GM12878 (cell line): ENCODE measurements at regions not wholly inside any gene's neighbourhood (a gene's known extent, or its start where the extent isn't known, plus 50 kb on each side); places are given as distances from the start of the nearest gene placed in this dataset.

ENCODE experiments used
- ATAC-seq: fragments of 200-7000 bp; cut with Tn5 transposase; 3 replicates; pipeline ENCODE4 v1.9.1; 2020; ENCODE audit warnings: mild to moderate bottlenecking, moderate library complexity
- BruUV-seq: library from RNA; stranded (reverse); fragments of 400-500 nt; replicated peaks from 2 replicates; lab custom pipeline; 2021; lab: Mats Ljungman, UMichigan
- CTCF ChIA-PET: fragments of 300-600 bp; sonication (Branson Sonifier 250); formaldehyde crosslinking; extraction: SDS; loops from one replicate; lab custom pipeline; 2021; ENCODE audit warnings: inconsistent platforms; lab: Yijun Ruan, JAX
- POLR2A ChIA-PET: fragments of 350-600 bp; formaldehyde crosslinking; extraction: SDS; loops from one replicate; lab custom pipeline; 2021; ENCODE audit warnings: inconsistent platforms; lab: Charles Lee
- RAD21 ChIA-PET: fragments of 300-600 bp; sonication (Branson Sonifier 250); formaldehyde crosslinking; loops from one replicate; lab custom pipeline; 2023; ENCODE audit warnings: antibody characterized with exemption; ENCODE audit not compliant: unreplicated experiment; lab: Charles Lee
- SMC1A ChIA-PET: fragments of 300-600 bp; sonication (Branson Sonifier 250); formaldehyde crosslinking; loops from one replicate; lab custom pipeline; 2023; ENCODE audit not compliant: unreplicated experiment, uncharacterized antibody; lab: Charles Lee
- DNase-seq: peaks from one replicate; pipeline ENCODE4 v3.0.0-alpha.2; 2011; ENCODE audit warnings: low read depth, low spot score
- FAIRE-seq: peaks from 3 replicates; lab custom pipeline; 2011; peaks lifted over from hg19 to GRCh38; lab: Jason Lieb, UNC
- H2AFZ ChIP-seq: 2 replicates; pipeline ENCODE4 v1.6.0; 2011; ENCODE audit warnings: low read depth, low read length, control low read depth; ENCODE audit not compliant: control insufficient read depth
- H3K27ac ChIP-seq: 2 replicates; pipeline ENCODE4 v1.5.1; 2011; ENCODE audit warnings: control low read depth; ENCODE audit not compliant: control insufficient read depth, insufficient read depth
- H3K27me3 ChIP-seq, 2 experiments: replicated peaks in 1 of 2; 2 replicates each; pipeline versions ENCODE4 v1.6.0 to v1.6.1; 2011; ENCODE audit warnings: low read length in 1 of 2; ENCODE audit not compliant: control insufficient read depth in 2 of 2, insufficient read depth in 2 of 2
- H3K36me3 ChIP-seq, 2 experiments: 2 replicates each; pipeline ENCODE4 v1.5.1; 2011; ENCODE audit warnings: low read length in 1 of 2; ENCODE audit not compliant: control insufficient read depth in 2 of 2, insufficient read depth in 2 of 2
- H3K4me1 ChIP-seq: 2 replicates; pipeline ENCODE4 v1.6.1; 2011; ENCODE audit warnings: mild to moderate bottlenecking, low read length, moderate library complexity, mixed read lengths; ENCODE audit not compliant: control insufficient read depth, insufficient read depth
- H3K4me2 ChIP-seq: 2 replicates; pipeline ENCODE4 v1.6.0; 2011; ENCODE audit warnings: control low read depth; ENCODE audit not compliant: control insufficient read depth, insufficient read depth
- H3K4me3 ChIP-seq: fragments of 200-600 bp; sonication (generic); 2 replicates; pipeline ENCODE4 v1.5.1; 2016
- H3K79me2 ChIP-seq: 2 replicates; pipeline ENCODE4 v1.6.0; 2011; ENCODE audit warnings: low read length; ENCODE audit not compliant: control insufficient read depth, insufficient read depth
- H3K9ac ChIP-seq: 2 replicates; pipeline ENCODE4 v1.8.0; 2011; ENCODE audit warnings: low read length, control low read depth, mixed read lengths; ENCODE audit not compliant: control insufficient read depth, insufficient read depth
- H3K9me3 ChIP-seq: replicated peaks from 3 replicates; pipeline ENCODE4 v1.5.1; 2011; ENCODE audit warnings: mild to moderate bottlenecking, low read length; ENCODE audit not compliant: control insufficient read depth, insufficient read depth
- H4K20me1 ChIP-seq: 2 replicates; pipeline ENCODE4 v1.6.0; 2011; ENCODE audit not compliant: control insufficient read depth, insufficient read depth
- CBX3 ChIP-seq: fragments of 200-600 bp; sonication (generic); IDR thresholded peaks from 2 replicates; pipeline ENCODE4 v1.6.1; 2016; ENCODE audit warnings: low read depth, borderline replicate concordance
- EGR1 ChIP-seq, 2 experiments: IDR thresholded peaks; 1 replicate in 1 of 2; 2 replicates in 1 of 2; pipeline ENCODE4 v1.6.1; 2011 to 2012; ENCODE audit warnings: low read depth in 2 of 2, low read length in 2 of 2, borderline replicate concordance in 1 of 2, mild to moderate bottlenecking in 1 of 2, moderate library complexity in 1 of 2
- ESRRA ChIP-seq: IDR thresholded peaks from 2 replicates; pipeline ENCODE4 v1.6.1; 2012; ENCODE audit warnings: mild to moderate bottlenecking, low read length, improper control_type of control experiment
- IKZF2 ChIP-seq, 2 experiments: fragments of 450-650 bp; IDR thresholded peaks; 2 replicates each; pipeline ENCODE4 v1.6.1; 2017; ENCODE audit warnings: mild to moderate bottlenecking in 2 of 2, moderate library complexity in 2 of 2
- NBN ChIP-seq: fragments of 450-650 bp; IDR thresholded peaks from 2 replicates; pipeline ENCODE4 v1.6.1; 2016
- NR2C1 ChIP-seq: fragments of 450-650 bp; IDR thresholded peaks from 2 replicates; pipeline ENCODE4 v1.6.1; 2017; ENCODE audit warnings: antibody characterized with exemption, mild to moderate bottlenecking, moderate library complexity
- PAX5 ChIP-seq: IDR thresholded peaks from 2 replicates; pipeline ENCODE4 v1.6.1; 2011; ENCODE audit warnings: low read depth, low read length, borderline replicate concordance
- RB1 ChIP-seq: fragments of 450-650 bp; formaldehyde crosslinking; IDR thresholded peaks from 2 replicates; pipeline ENCODE4 v1.6.1; 2017; ENCODE audit warnings: mild to moderate bottlenecking, borderline replicate concordance
- RELA ChIP-seq: fragments of 450-650 bp; IDR thresholded peaks from 2 replicates; pipeline ENCODE4 v1.8.0; 2014; ENCODE audit warnings: borderline replicate concordance; ENCODE audit not compliant: partially characterized antibody
- SREBF1 ChIP-seq: IDR thresholded peaks from 2 replicates; pipeline ENCODE4 v1.6.1; 2012; ENCODE audit warnings: mild to moderate bottlenecking, low read length
- SRF ChIP-seq, 2 experiments: IDR thresholded peaks; 2 replicates each; pipeline ENCODE4 v1.6.1; 2011; ENCODE audit warnings: low read depth in 2 of 2, low read length in 2 of 2, mild to moderate bottlenecking in 1 of 2, moderate library complexity in 1 of 2
- STAT1 ChIP-seq: fragments of 450-650 bp; conservative IDR thresholded peaks from 2 replicates; pipeline ENCODE4 v1.6.1; 2014; ENCODE audit warnings: antibody characterized with exemption, mild to moderate bottlenecking
- SUZ12 ChIP-seq: fragments of 200-600 bp; sonication (generic); IDR thresholded peaks from one replicate; pipeline ENCODE4 v1.6.1; 2018; ENCODE audit warnings: antibody characterized with exemption, mild to moderate bottlenecking; ENCODE audit not compliant: unreplicated experiment
- YY1 ChIP-seq: IDR thresholded peaks from 2 replicates; pipeline ENCODE4 v1.6.1; 2011; ENCODE audit warnings: low read depth, mild to moderate bottlenecking, low read length
- ZNF274 ChIP-seq: IDR thresholded peaks from one replicate; pipeline ENCODE4 v1.8.0; 2011; ENCODE audit not compliant: insufficient read length, insufficient read depth
- in situ Hi-C: fragments of 300-500 bp; cut with MboI; formaldehyde crosslinking; loops from 9 replicates; pipeline ENCODE4 v1.14.3; 2018; ENCODE audit warnings: mixed read lengths
- intact Hi-C: fragments of 100-400 bp; cut with micrococcal nuclease; formaldehyde crosslinking; loops from one replicate; pipeline ENCODE4 v1.14.2; 2022; ENCODE audit not compliant: unreplicated experiment
- TF ChIP-seq, protein P1 (sequence below): fragments of 150-350 bp; IDR thresholded peaks from 2 replicates; pipeline ENCODE4 v1.6.1; 2014; ENCODE audit warnings: mild to moderate bottlenecking, low read depth, low read length
- TF ChIP-seq, protein P2 (sequence below): fragments of 450-650 bp; IDR thresholded peaks from 2 replicates; pipeline ENCODE4 v1.6.1; 2017; ENCODE audit warnings: low read depth, mild to moderate bottlenecking, moderate library complexity
- TF ChIP-seq, protein P3 (sequence below): fragments of 450-650 bp; IDR thresholded peaks from 2 replicates; pipeline ENCODE4 v1.6.1; 2017; ENCODE audit warnings: mild to moderate bottlenecking, moderate library complexity
- TF ChIP-seq, protein P4 (sequence below): fragments of 450-650 bp; IDR thresholded peaks from 2 replicates; pipeline ENCODE4 v1.6.1; 2016; ENCODE audit warnings: mild to moderate bottlenecking

DNA sequence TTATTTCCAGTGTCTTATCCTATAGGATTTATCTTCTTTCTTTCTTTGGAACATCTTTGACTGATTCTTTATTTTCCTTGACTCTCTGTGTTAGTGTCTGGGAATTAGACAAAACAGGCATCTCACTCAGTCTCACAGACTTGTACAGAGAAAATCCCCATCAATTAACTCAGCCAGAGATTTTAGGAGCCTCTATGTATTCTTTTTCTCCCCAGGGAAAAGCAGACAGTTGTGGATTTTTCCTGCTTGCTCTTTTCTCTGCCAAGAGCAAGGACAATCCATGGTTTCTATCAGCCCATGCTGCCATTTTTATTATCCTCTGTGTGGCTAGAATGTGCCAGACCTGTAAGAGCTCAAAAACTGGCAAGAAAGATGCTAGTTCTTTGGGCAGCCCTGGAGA is 595.1 kb downstream of the SNAPC1 start:
- Histone ChIP-seq H3K9ac (no peak overlapping the region), H3K4me1 (no peaks in the 10 kb centered on the region), H3K36me3 (no peaks in the 10 kb centered on the region), H4K20me1 (no peaks in the 10 kb centered on the region), H3K79me2 (no peaks in the 10 kb centered on the region), H3K9me3 (no peaks in the 10 kb centered on the region; the same call in 2 of the 3 replicates), H3K27me3 (no peaks in the 10 kb centered on the region), H3K4me3 (no peak overlapping the region), H2AFZ (no peak overlapping the region), H3K27ac (no peak overlapping the region), H3K4me2 (no peak overlapping the region)
- FAIRE-seq (no peak), ATAC-seq (no peak), DNase-seq (no peak)
- SMC1A ChIA-PET = no interaction called here
- RAD21 ChIA-PET = no interaction called here
- POLR2A ChIA-PET = no interaction called here
- intact Hi-C loops = no loop called here
- no TSS peak for BruUV-seq
- in situ Hi-C loops = no loop called here
- CTCF ChIA-PET = no interaction called here
- TF ChIP-seq YY1 = no peak
- TF ChIP-seq RELA = no peak
- TF ChIP-seq, protein P1, sequence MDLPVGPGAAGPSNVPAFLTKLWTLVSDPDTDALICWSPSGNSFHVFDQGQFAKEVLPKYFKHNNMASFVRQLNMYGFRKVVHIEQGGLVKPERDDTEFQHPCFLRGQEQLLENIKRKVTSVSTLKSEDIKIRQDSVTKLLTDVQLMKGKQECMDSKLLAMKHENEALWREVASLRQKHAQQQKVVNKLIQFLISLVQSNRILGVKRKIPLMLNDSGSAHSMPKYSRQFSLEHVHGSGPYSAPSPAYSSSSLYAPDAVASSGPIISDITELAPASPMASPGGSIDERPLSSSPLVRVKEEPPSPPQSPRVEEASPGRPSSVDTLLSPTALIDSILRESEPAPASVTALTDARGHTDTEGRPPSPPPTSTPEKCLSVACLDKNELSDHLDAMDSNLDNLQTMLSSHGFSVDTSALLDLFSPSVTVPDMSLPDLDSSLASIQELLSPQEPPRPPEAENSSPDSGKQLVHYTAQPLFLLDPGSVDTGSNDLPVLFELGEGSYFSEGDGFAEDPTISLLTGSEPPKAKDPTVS = no peak
- TF ChIP-seq IKZF2 (IDR thresholded peaks at IDR 0.05) = no peak
- TF ChIP-seq, protein P2, sequence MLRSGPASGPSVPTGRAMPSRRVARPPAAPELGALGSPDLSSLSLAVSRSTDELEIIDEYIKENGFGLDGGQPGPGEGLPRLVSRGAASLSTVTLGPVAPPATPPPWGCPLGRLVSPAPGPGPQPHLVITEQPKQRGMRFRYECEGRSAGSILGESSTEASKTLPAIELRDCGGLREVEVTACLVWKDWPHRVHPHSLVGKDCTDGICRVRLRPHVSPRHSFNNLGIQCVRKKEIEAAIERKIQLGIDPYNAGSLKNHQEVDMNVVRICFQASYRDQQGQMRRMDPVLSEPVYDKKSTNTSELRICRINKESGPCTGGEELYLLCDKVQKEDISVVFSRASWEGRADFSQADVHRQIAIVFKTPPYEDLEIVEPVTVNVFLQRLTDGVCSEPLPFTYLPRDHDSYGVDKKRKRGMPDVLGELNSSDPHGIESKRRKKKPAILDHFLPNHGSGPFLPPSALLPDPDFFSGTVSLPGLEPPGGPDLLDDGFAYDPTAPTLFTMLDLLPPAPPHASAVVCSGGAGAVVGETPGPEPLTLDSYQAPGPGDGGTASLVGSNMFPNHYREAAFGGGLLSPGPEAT = no peak
- no peak for TF ChIP-seq NR2C1
- no peak for TF ChIP-seq CBX3
- no peak for TF ChIP-seq ESRRA
- TF ChIP-seq SRF (IDR thresholded peaks at IDR 0.05; ENCODE audit: low read depth in 2 of 2, low read length in 2 of 2) = no peak
- no peak for TF ChIP-seq ZNF274
- no peak for TF ChIP-seq STAT1
- TF ChIP-seq NBN = no peak
- TF ChIP-seq, protein P3, sequence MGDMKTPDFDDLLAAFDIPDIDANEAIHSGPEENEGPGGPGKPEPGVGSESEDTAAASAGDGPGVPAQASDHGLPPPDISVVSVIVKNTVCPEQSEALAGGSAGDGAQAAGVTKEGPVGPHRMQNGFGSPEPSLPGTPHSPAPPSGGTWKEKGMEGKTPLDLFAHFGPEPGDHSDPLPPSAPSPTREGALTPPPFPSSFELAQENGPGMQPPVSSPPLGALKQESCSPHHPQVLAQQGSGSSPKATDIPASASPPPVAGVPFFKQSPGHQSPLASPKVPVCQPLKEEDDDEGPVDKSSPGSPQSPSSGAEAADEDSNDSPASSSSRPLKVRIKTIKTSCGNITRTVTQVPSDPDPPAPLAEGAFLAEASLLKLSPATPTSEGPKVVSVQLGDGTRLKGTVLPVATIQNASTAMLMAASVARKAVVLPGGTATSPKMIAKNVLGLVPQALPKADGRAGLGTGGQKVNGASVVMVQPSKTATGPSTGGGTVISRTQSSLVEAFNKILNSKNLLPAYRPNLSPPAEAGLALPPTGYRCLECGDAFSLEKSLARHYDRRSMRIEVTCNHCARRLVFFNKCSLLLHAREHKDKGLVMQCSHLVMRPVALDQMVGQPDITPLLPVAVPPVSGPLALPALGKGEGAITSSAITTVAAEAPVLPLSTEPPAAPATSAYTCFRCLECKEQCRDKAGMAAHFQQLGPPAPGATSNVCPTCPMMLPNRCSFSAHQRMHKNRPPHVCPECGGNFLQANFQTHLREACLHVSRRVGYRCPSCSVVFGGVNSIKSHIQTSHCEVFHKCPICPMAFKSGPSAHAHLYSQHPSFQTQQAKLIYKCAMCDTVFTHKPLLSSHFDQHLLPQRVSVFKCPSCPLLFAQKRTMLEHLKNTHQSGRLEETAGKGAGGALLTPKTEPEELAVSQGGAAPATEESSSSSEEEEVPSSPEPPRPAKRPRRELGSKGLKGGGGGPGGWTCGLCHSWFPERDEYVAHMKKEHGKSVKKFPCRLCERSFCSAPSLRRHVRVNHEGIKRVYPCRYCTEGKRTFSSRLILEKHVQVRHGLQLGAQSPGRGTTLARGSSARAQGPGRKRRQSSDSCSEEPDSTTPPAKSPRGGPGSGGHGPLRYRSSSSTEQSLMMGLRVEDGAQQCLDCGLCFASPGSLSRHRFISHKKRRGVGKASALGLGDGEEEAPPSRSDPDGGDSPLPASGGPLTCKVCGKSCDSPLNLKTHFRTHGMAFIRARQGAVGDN = no peak
- TF ChIP-seq RB1 = no peak
- no peak for TF ChIP-seq EGR1 (IDR thresholded peaks at IDR 0.05; ENCODE audit: borderline replicate concordance in 1 of 2, low read depth in 2 of 2, low read length in 2 of 2)
- no peak for TF ChIP-seq PAX5
- TF ChIP-seq, protein P4, sequence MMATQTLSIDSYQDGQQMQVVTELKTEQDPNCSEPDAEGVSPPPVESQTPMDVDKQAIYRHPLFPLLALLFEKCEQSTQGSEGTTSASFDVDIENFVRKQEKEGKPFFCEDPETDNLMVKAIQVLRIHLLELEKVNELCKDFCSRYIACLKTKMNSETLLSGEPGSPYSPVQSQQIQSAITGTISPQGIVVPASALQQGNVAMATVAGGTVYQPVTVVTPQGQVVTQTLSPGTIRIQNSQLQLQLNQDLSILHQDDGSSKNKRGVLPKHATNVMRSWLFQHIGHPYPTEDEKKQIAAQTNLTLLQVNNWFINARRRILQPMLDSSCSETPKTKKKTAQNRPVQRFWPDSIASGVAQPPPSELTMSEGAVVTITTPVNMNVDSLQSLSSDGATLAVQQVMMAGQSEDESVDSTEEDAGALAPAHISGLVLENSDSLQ = no peak
- TF ChIP-seq SREBF1 = no peak
- no peak for TF ChIP-seq SUZ12
